ENCODE measurements at regions not wholly inside any gene's neighbourhood (a gene's known extent, or its start where the extent isn't known, plus 50 kb on each side); places are given as distances from the start of the nearest gene placed in this dataset.
A peak's percentile ranks its signal among the peaks of the same experiment; 100 is the strongest.
"Not testable (repeated sequence)": the region's sequence is repeated elsewhere in the genome, so short reads cannot be mapped to it uniquely, and the experiment has no call there.

- DNase-seq, result no peak
Observed at GRCh38 chr2:186399082-186399644, 86.9 kb upstream of the ZC3H15 start.

GRCh38 chr2:186405842-186406241 is 80.2 kb upstream of the ZC3H15 start:
- DNase-seq, result no peak

- no peak for DNase-seq
Observed at GRCh38 chr2:186407611-186408010, 78.4 kb upstream of the ZC3H15 start.

GRCh38 chr2:186410802-186411201 is 75.3 kb upstream of the ZC3H15 start:
- DNase-seq, result no peak

- no peak for DNase-seq
Observed at GRCh38 chr2:186422226-186422625, 63.8 kb upstream of the ZC3H15 start.

- DNase-seq, result no peak
Observed at GRCh38 chr2:186423481-186423880, 62.6 kb upstream of the ZC3H15 start.

GRCh38 chr2:186424265-186424664 is 61.8 kb upstream of the ZC3H15 start:
- DNase-seq, result no peak

- no peak for DNase-seq
Observed at GRCh38 chr2:186425576-186425975, 60.5 kb upstream of the ZC3H15 start.

- DNase-seq, result peak in 1 of 2 donors; percentile 14
Observed at GRCh38 chr2:186426153-186427016, 59.7 kb upstream of the ZC3H15 start.

GRCh38 chr2:186427017-186427350 is 59.1 kb upstream of the ZC3H15 start:
- not testable (repeated sequence) for DNase-seq

- no peak for DNase-seq
Observed at GRCh38 chr2:186427970-186428369, 58.1 kb upstream of the ZC3H15 start.

- no peak for DNase-seq
Observed at GRCh38 chr2:186429104-186429503, 57.0 kb upstream of the ZC3H15 start.

GRCh38 chr2:186431306-186431705 is 54.8 kb upstream of the ZC3H15 start:
- no peak for DNase-seq

- no peak for DNase-seq
Observed at GRCh38 chr2:186433040-186433439, 53.0 kb upstream of the ZC3H15 start.

- DNase-seq, result no peak
Observed at GRCh38 chr2:186433777-186434432, 52.2 kb upstream of the ZC3H15 start.
